ENCODE measurements at regions not wholly inside any gene's neighbourhood (a gene's known extent, or its start where the extent isn't known, plus 50 kb on each side); places are given as distances from the start of the nearest gene placed in this dataset.

DNA sequence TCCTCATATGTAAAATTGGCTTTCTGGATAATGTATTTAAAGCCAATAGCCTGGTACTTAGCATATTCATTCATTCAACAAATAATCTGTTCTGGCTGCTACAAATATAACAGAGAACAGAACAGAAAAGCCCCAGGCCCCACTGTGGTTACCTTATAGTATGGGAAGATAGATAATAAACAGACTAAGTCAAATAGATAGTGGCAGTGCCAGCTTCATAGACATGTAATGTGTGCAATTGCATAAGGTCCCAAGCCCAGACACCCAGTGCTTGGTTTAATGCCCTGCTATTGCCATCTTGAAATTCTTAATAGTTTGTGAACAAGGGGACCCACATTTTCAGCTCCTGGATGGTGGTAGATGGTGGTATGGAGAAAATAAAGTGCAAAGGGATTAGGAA, 320.2 kb upstream of the USP15 start:
- H3K27ac ChIP-seq (ENCODE audit: insufficient read depth in 1 of 2, low read depth in 1 of 2, low read length in 2 of 2, poor library complexity in 1 of 2, severe bottlenecking in 2 of 2): no peak overlapping the region
- H3K4me3 ChIP-seq (ENCODE audit: control insufficient read depth in 1 of 7, extremely low read depth in 1 of 7, insufficient read depth in 4 of 7, low read depth in 2 of 7, low read length in 6 of 7): no peak overlapping the region
- H3K4me1 ChIP-seq (ENCODE audit: control extremely low read depth in 1 of 4, control insufficient read depth in 4 of 4, insufficient read depth in 4 of 4, low read length in 3 of 4): no peaks in the 10 kb centered on the region
- no peaks in the 10 kb centered on the region for H3K27me3 ChIP-seq (replicated peaks in 2 of 5; ENCODE audit: control insufficient read depth in 4 of 5, insufficient read depth in 5 of 5, low read length in 4 of 5)
- no peaks in the 10 kb centered on the region for H3K36me3 ChIP-seq (ENCODE audit: control insufficient read depth in 4 of 4, insufficient read depth in 4 of 4, low read length in 3 of 4)
- H3K9me3 ChIP-seq (ENCODE audit: control extremely low read depth in 1 of 5, control insufficient read depth in 4 of 5, insufficient read depth in 2 of 5, low read depth in 1 of 5, low read length in 4 of 5): peaks cover 0 to 5% (median 0%) of the 10 kb centered on the region in 5 experiments
- ChIA-PET CTCF (no interaction called here), POLR2A (no interaction called here)
- DNase-seq: peak in 2 of 3 donors; percentile 16 to 58

DNA sequence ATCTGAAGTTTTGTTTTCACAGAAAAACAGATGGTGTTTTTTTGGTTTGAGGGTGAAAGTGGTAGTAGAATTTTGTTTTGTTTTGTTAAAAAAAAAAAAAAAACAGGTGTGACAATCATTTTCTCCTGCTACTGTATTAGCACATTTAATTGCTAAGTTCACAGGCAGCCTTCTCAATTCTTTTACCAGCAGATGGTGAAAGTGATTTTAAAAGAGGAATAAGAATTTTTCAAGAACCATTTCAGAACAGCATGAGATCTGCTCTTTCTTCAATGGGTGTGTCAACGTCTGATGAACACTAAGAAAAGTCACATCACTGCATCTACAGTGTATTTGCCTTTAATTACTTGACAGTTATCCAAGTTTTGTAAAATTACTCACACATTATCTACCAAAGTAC, 303.7 kb upstream of the USP15 start:
- no peaks in the 10 kb centered on the region for H3K27me3 ChIP-seq (replicated peaks in 2 of 5; ENCODE audit: control insufficient read depth in 4 of 5, insufficient read depth in 5 of 5, low read length in 4 of 5)
- no peaks in the 10 kb centered on the region for H3K9me3 ChIP-seq (ENCODE audit: control extremely low read depth in 1 of 5, control insufficient read depth in 4 of 5, insufficient read depth in 2 of 5, low read depth in 1 of 5, low read length in 4 of 5)
- H3K4me3 ChIP-seq (ENCODE audit: control insufficient read depth in 1 of 7, extremely low read depth in 1 of 7, insufficient read depth in 4 of 7, low read depth in 2 of 7, low read length in 6 of 7): no peak overlapping the region
- ChIA-PET POLR2A (no interaction called here), CTCF (no interaction called here)
- H3K36me3 ChIP-seq (ENCODE audit: control insufficient read depth in 4 of 4, insufficient read depth in 4 of 4, low read length in 3 of 4): no peaks in the 10 kb centered on the region
- WGBS (ENCODE audit: insufficient coverage): 80% methylated on average over 1 of the region's 1 CpG
- DNase-seq: peak in 1 of 3 donors; percentile 21
- H3K4me1 ChIP-seq (ENCODE audit: control extremely low read depth in 1 of 4, control insufficient read depth in 4 of 4, insufficient read depth in 4 of 4, low read length in 3 of 4): no peaks in the 10 kb centered on the region
- no peak overlapping the region for H3K27ac ChIP-seq (ENCODE audit: insufficient read depth in 1 of 2, low read depth in 1 of 2, low read length in 2 of 2, poor library complexity in 1 of 2, severe bottlenecking in 2 of 2)

DNA sequence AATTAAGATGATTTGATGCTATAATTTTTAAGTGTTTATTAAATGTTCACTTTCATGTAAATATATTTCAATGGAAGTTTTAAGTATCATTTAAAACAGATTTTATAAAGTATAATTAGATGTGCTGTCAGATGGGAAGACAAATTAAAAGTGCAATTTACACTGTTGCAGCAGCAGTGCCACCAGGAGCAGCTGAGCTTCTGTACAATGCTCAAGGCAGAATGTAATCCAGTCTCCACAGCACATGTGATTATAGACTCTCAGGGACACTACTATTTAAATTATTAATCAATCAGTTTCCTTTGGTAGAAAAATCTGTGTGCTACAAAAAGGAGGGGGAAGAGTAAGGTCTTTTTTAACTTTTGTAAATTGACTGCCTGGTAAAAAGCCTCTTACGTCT, 285.7 kb upstream of the USP15 start:
- peaks cover 0 to 3% (median 0%) of the 10 kb centered on the region in 5 experiments for H3K9me3 ChIP-seq (ENCODE audit: control extremely low read depth in 1 of 5, control insufficient read depth in 4 of 5, insufficient read depth in 2 of 5, low read depth in 1 of 5, low read length in 4 of 5)
- ChIA-PET CTCF (interaction anchor here (0.8 to 2.1 kb wide), 2 partner anchors 10 to 18 kb away, joined by 3 to 4 read pairs; no protein-coding TSS in a partner anchor), POLR2A (no interaction called here)
- no peaks in the 10 kb centered on the region for H3K27me3 ChIP-seq (replicated peaks in 2 of 5; ENCODE audit: control insufficient read depth in 4 of 5, insufficient read depth in 5 of 5, low read length in 4 of 5)
- H3K27ac ChIP-seq (ENCODE audit: insufficient read depth in 1 of 2, low read depth in 1 of 2, low read length in 2 of 2, poor library complexity in 1 of 2, severe bottlenecking in 2 of 2): no peak overlapping the region
- no peaks in the 10 kb centered on the region for H3K36me3 ChIP-seq (ENCODE audit: control insufficient read depth in 4 of 4, insufficient read depth in 4 of 4, low read length in 3 of 4)
- DNase-seq: no peak
- H3K4me1 ChIP-seq (ENCODE audit: control extremely low read depth in 1 of 4, control insufficient read depth in 4 of 4, insufficient read depth in 4 of 4, low read length in 3 of 4): no peaks in the 10 kb centered on the region
- H3K4me3 ChIP-seq (ENCODE audit: control insufficient read depth in 1 of 7, extremely low read depth in 1 of 7, insufficient read depth in 4 of 7, low read depth in 2 of 7, low read length in 6 of 7): no peak overlapping the region
- WGBS (ENCODE audit: insufficient coverage): 100% methylated on average over 1 of the region's 1 CpG

DNA sequence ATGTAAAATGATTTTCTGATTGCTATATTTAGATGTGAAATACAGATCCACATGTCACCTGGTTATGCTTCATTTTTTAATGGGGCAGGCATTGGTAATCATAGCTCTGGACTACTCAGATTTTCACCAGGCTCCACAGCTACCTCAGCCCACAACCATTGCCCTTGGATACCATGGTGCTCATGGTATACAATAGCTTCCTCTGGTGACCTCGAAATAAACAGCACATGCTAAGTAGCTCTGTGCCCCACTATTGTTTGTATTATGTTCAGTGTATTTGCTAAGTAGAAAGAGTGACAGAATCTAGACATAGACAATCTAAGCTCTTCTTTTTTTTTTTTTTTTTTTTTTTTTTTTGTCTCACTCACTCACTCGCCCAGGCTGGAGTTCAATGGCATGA, 274.4 kb upstream of the USP15 start:
- WGBS (ENCODE audit: insufficient coverage): no CpG with 5 or more reads among the region's 2 CpGs
- Histone ChIP-seq H3K36me3 (ENCODE audit: control insufficient read depth in 4 of 4, insufficient read depth in 4 of 4, low read length in 3 of 4) (no peaks in the 10 kb centered on the region), H3K4me3 (ENCODE audit: control insufficient read depth in 1 of 7, extremely low read depth in 1 of 7, insufficient read depth in 4 of 7, low read depth in 2 of 7, low read length in 6 of 7) (no peak overlapping the region), H3K27me3 (replicated peaks in 2 of 5; ENCODE audit: control insufficient read depth in 4 of 5, insufficient read depth in 5 of 5, low read length in 4 of 5) (no peaks in the 10 kb centered on the region), H3K9me3 (ENCODE audit: control extremely low read depth in 1 of 5, control insufficient read depth in 4 of 5, insufficient read depth in 2 of 5, low read depth in 1 of 5, low read length in 4 of 5) (no peaks in the 10 kb centered on the region), H3K27ac (ENCODE audit: insufficient read depth in 1 of 2, low read depth in 1 of 2, low read length in 2 of 2, poor library complexity in 1 of 2, severe bottlenecking in 2 of 2) (no peak overlapping the region), H3K4me1 (ENCODE audit: control extremely low read depth in 1 of 4, control insufficient read depth in 4 of 4, insufficient read depth in 4 of 4, low read length in 3 of 4) (no peaks in the 10 kb centered on the region)
- DNase-seq: peak in 1 of 3 donors; percentile 30
- CTCF ChIA-PET: no interaction called here
- POLR2A ChIA-PET: no interaction called here

DNA sequence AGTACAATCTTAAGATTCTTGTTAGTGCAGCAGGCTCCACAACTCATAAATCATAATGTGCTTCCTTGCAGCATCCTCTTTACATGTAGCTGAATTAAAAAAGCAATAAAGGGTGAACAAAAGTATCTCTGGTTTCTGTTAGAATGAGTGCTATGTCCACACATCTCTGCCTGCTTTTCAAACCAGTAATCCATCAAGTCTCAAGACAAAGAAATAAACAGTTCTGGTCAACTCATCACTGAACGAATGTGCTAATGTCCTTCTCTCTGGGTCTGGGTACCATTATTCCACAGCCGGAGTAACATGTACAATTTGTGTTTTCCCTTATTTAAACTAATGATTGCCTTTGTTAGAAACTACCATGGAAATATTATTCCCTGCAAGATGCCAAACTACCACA, 273.0 kb upstream of the USP15 start:
- H3K36me3 ChIP-seq (ENCODE audit: control insufficient read depth in 4 of 4, insufficient read depth in 4 of 4, low read length in 3 of 4): no peaks in the 10 kb centered on the region
- POLR2A ChIA-PET: no interaction called here
- 100% methylated on average over 1 of the region's 2 CpGs for WGBS (ENCODE audit: insufficient coverage)
- H3K27ac ChIP-seq (ENCODE audit: insufficient read depth in 1 of 2, low read depth in 1 of 2, low read length in 2 of 2, poor library complexity in 1 of 2, severe bottlenecking in 2 of 2): no peak overlapping the region
- CTCF ChIA-PET: no interaction called here
- H3K9me3 ChIP-seq (ENCODE audit: control extremely low read depth in 1 of 5, control insufficient read depth in 4 of 5, insufficient read depth in 2 of 5, low read depth in 1 of 5, low read length in 4 of 5): no peaks in the 10 kb centered on the region
- no peaks in the 10 kb centered on the region for H3K27me3 ChIP-seq (replicated peaks in 2 of 5; ENCODE audit: control insufficient read depth in 4 of 5, insufficient read depth in 5 of 5, low read length in 4 of 5)
- no peak overlapping the region for H3K4me3 ChIP-seq (ENCODE audit: control insufficient read depth in 1 of 7, extremely low read depth in 1 of 7, insufficient read depth in 4 of 7, low read depth in 2 of 7, low read length in 6 of 7)
- peaks cover 0 to 9% (median 3%) of the 10 kb centered on the region in 4 experiments for H3K4me1 ChIP-seq (ENCODE audit: control extremely low read depth in 1 of 4, control insufficient read depth in 4 of 4, insufficient read depth in 4 of 4, low read length in 3 of 4)
- DNase-seq: peak in 1 of 3 donors; percentile 33

DNA sequence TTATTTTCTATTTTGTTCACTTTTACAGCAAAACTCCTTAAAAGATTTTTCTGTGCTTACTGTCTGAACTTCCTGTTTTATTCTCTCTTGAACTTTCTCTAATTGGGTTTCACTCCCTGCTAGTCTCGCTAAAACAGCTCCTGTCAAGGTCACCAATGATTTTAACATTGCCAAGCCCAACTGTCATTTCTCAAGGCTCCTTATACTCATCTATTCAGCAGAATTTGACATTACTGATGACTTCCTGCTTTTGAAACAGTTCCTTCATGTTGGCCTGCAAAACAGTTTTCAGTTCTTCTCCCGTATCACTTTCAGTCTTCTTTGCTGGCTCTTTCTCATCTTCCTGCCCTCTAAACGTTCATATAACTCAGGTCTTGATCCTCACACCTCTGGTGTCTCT, 268.5 kb upstream of the USP15 start:
- Histone ChIP-seq H3K9me3 (ENCODE audit: control extremely low read depth in 1 of 5, control insufficient read depth in 4 of 5, insufficient read depth in 2 of 5, low read depth in 1 of 5, low read length in 4 of 5) (no peaks in the 10 kb centered on the region), H3K4me3 (ENCODE audit: control insufficient read depth in 1 of 7, extremely low read depth in 1 of 7, insufficient read depth in 4 of 7, low read depth in 2 of 7, low read length in 6 of 7) (peak overlapping the region in 3 of 7 experiments; percentile 23 to 66 (median 25)), H3K27ac (ENCODE audit: insufficient read depth in 1 of 2, low read depth in 1 of 2, low read length in 2 of 2, poor library complexity in 1 of 2, severe bottlenecking in 2 of 2) (no peak overlapping the region), H3K36me3 (ENCODE audit: control insufficient read depth in 4 of 4, insufficient read depth in 4 of 4, low read length in 3 of 4) (no peaks in the 10 kb centered on the region), H3K4me1 (ENCODE audit: control extremely low read depth in 1 of 4, control insufficient read depth in 4 of 4, insufficient read depth in 4 of 4, low read length in 3 of 4) (peaks cover 0 to 12% (median 3%) of the 10 kb centered on the region in 4 experiments), H3K27me3 (replicated peaks in 2 of 5; ENCODE audit: control insufficient read depth in 4 of 5, insufficient read depth in 5 of 5, low read length in 4 of 5) (no peaks in the 10 kb centered on the region)
- POLR2A ChIA-PET: interaction anchor here (0.7 kb wide), 1 partner anchor 77 kb away, joined by 3 read pairs; no protein-coding TSS in a partner anchor
- WGBS (ENCODE audit: insufficient coverage): 5% methylated on average over 3 of the region's 3 CpGs
- DNase-seq: peak in 2 of 3 donors; percentile 50 to 67
- CTCF ChIA-PET: interaction anchor here (1.5 to 3.6 kb wide), 3 partner anchors 8 to 23 kb away, joined by 4 to 22 read pairs (median 8); no protein-coding TSS in a partner anchor

DNA sequence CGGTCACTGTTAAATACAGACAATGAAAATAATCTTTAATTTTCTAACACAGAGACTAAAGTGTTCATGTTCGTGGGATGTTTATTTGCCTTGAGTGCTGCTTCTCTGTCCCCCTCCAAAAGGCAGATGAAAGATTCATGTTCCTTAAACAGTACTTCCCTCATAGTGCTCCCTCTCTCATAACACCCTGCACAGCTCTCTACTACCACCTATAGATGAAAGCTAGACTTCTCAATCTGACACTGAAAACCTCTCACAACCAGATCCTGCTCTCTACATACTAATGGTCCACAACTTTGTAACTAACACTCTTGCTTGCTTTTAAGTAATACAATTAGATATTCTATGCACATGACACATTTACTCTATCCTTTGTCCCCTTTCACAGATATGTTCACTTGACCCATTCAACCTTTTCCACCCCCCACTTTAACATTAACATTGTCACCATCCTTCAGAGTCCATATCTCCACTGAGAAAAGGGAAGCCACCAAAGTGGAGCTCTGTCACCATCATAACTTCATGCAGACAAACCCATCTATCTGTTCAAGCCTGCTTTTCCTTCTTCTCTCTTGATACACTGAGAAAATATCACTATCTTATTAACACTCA, 266.4 kb upstream of the USP15 start:
- ChIA-PET POLR2A (no interaction called here), CTCF (interaction anchor here (0.6 to 3.6 kb wide), 8 partner anchors 8 to 601 kb away, joined by 3 to 22 read pairs (median 4); no protein-coding TSS in a partner anchor)
- H3K27me3 ChIP-seq (replicated peaks in 2 of 5; ENCODE audit: control insufficient read depth in 4 of 5, insufficient read depth in 5 of 5, low read length in 4 of 5): no peaks in the 10 kb centered on the region
- peak; percentile 61 to 82 (median 79) for DNase-seq
- 72% methylated on average over 2 of the region's 2 CpGs for WGBS (ENCODE audit: insufficient coverage)
- H3K4me3 ChIP-seq (ENCODE audit: control insufficient read depth in 1 of 7, extremely low read depth in 1 of 7, insufficient read depth in 4 of 7, low read depth in 2 of 7, low read length in 6 of 7): no peak overlapping the region
- H3K27ac ChIP-seq (ENCODE audit: insufficient read depth in 1 of 2, low read depth in 1 of 2, low read length in 2 of 2, poor library complexity in 1 of 2, severe bottlenecking in 2 of 2): no peak overlapping the region
- H3K36me3 ChIP-seq (ENCODE audit: control insufficient read depth in 4 of 4, insufficient read depth in 4 of 4, low read length in 3 of 4): no peaks in the 10 kb centered on the region
- H3K4me1 ChIP-seq (ENCODE audit: control extremely low read depth in 1 of 4, control insufficient read depth in 4 of 4, insufficient read depth in 4 of 4, low read length in 3 of 4): peaks cover 0 to 22% (median 4%) of the 10 kb centered on the region in 4 experiments
- H3K9me3 ChIP-seq (ENCODE audit: control extremely low read depth in 1 of 5, control insufficient read depth in 4 of 5, insufficient read depth in 2 of 5, low read depth in 1 of 5, low read length in 4 of 5): no peaks in the 10 kb centered on the region

All from common myeloid progenitor, CD34-positive (primary cell).